ENCODE measurements at regions not wholly inside any gene's neighbourhood (a gene's known extent, or its start where the extent isn't known, plus 50 kb on each side); places are given as distances from the start of the nearest gene placed in this dataset.

GRCh38 chrX:68932611-68933010 lies 103.8 kb downstream of the EFNB1 start:
- DNase-seq (peak in 1 of 2 donors; percentile 65), ATAC-seq (peak; percentile 68 to 82 (median 74))
- H3K27me3 ChIP-seq (ENCODE audit: insufficient read depth in 3 of 3, low read length in 2 of 3): peaks cover 0 to 4% (median 0%) of the 10 kb centered on the region in 3 donors
- TF ChIP-seq, protein P1, sequence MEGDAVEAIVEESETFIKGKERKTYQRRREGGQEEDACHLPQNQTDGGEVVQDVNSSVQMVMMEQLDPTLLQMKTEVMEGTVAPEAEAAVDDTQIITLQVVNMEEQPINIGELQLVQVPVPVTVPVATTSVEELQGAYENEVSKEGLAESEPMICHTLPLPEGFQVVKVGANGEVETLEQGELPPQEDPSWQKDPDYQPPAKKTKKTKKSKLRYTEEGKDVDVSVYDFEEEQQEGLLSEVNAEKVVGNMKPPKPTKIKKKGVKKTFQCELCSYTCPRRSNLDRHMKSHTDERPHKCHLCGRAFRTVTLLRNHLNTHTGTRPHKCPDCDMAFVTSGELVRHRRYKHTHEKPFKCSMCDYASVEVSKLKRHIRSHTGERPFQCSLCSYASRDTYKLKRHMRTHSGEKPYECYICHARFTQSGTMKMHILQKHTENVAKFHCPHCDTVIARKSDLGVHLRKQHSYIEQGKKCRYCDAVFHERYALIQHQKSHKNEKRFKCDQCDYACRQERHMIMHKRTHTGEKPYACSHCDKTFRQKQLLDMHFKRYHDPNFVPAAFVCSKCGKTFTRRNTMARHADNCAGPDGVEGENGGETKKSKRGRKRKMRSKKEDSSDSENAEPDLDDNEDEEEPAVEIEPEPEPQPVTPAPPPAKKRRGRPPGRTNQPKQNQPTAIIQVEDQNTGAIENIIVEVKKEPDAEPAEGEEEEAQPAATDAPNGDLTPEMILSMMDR (IDR thresholded peaks at IDR 0.05): no peak
- intact Hi-C loops (cut with DNase I): loop anchor here in 1 of 2 donors (10.0 kb wide), 1 partner anchor 98 kb away; no protein-coding TSS in a partner anchor
- 16 to 31% (median 19%) methylated on average over 4 of the region's 4 CpGs for WGBS, 3 donors
- peak overlapping the region; percentile 18 for H3K27ac ChIP-seq
- no peaks in the 10 kb centered on the region for H3K9me3 ChIP-seq
- H3K4me3 ChIP-seq: no peak overlapping the region
- no peaks in the 10 kb centered on the region for H3K36me3 ChIP-seq (ENCODE audit: insufficient read depth in 1 of 2, low read depth in 1 of 2)
- H3K4me1 ChIP-seq: peaks cover 4% of the 10 kb centered on the region

- no peaks in the 10 kb centered on the region for H3K36me3 ChIP-seq (ENCODE audit: insufficient read depth in 1 of 2, low read depth in 1 of 2)
- H3K27me3 ChIP-seq (ENCODE audit: insufficient read depth in 3 of 3, low read length in 2 of 3): no peaks in the 10 kb centered on the region
- intact Hi-C loops (cut with DNase I): loop anchor here in 1 of 2 donors (10.0 kb wide), 1 partner anchor 97 kb away; no protein-coding TSS in a partner anchor
- peak in 1 of 4 donors; percentile 25 for ATAC-seq
- peaks cover 2% of the 10 kb centered on the region for H3K4me1 ChIP-seq
- DNase-seq: no peak
- TF ChIP-seq, protein P1 (IDR thresholded peaks at IDR 0.05): no peak
- 65 to 72% (median 70%) methylated on average over 4 of the region's 4 CpGs for WGBS, 3 donors
- H3K4me3 ChIP-seq: no peak overlapping the region
- H3K27ac ChIP-seq: no peak overlapping the region
- no peaks in the 10 kb centered on the region for H3K9me3 ChIP-seq
Measured at GRCh38 chrX:68931345-68931744, 102.5 kb downstream of the EFNB1 start.

DNA sequence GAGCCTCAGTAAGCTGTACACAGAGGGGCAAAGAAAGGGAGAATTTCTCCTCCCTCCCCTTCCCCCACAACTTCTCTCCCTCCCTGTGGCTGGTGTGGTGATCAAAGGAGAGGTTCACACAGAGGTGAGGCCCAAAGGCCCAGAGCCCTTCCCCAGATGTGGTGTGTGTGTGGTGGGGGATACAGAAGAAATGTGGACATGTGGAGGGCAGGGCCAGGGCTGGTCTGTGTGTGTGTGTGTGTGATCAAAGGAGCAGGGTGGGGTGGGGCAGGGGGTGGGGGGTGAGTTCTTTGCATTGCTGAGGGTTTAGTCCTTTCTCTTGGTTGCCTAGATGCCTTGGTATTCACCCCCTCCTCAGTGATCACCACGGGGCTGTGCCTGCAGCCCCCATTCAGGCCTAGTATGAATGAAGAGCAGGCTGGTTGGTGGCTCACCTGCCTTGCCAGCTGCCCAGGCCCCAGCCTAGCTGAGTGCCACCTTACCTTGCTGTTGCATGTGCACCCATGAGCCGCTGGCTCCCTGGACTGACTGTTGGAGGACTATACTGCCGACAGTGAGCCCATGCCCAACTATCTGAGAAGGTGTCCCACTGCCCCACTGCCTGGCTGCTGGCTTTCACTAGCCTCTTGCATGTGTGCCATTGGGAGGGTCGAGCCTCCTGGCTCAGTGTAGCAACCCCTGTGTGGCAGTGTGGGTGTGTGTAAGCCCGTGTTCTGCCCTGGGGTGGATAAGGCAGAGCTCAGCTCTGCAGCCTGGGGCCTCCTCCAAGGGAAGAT lies 101.9 kb downstream of the EFNB1 start:
- H3K36me3 ChIP-seq (ENCODE audit: insufficient read depth in 1 of 2, low read depth in 1 of 2): no peaks in the 10 kb centered on the region
- 65 to 85% (median 70%) methylated on average over 3 to 5 of the region's 5 CpGs for WGBS, 3 donors
- ATAC-seq (no peak), DNase-seq (no peak)
- H3K27me3 ChIP-seq (ENCODE audit: insufficient read depth in 3 of 3, low read length in 2 of 3): peaks cover 0 to 3% (median 0%) of the 10 kb centered on the region in 3 donors
- intact Hi-C loops (cut with DNase I): loop anchor here in 1 of 2 donors (10.0 kb wide), 1 partner anchor 96 kb away; no protein-coding TSS in a partner anchor
- no peaks in the 10 kb centered on the region for H3K9me3 ChIP-seq
- TF ChIP-seq, protein P1 (IDR thresholded peaks at IDR 0.05): no peak
- H3K27ac ChIP-seq: no peak overlapping the region
- H3K4me3 ChIP-seq: no peak overlapping the region
- H3K4me1 ChIP-seq: no peaks in the 10 kb centered on the region

- ATAC-seq (peak; percentile 84 to 87 (median 85)), DNase-seq (peak; percentile 52 to 69)
- Histone ChIP-seq H3K9me3 (no peaks in the 10 kb centered on the region), H3K4me1 (no peaks in the 10 kb centered on the region), H3K27me3 (ENCODE audit: insufficient read depth in 3 of 3, low read length in 2 of 3) (peaks cover 0 to 7% (median 0%) of the 10 kb centered on the region in 3 donors), H3K27ac (peak overlapping the region; percentile 61), H3K36me3 (ENCODE audit: insufficient read depth in 1 of 2, low read depth in 1 of 2) (no peaks in the 10 kb centered on the region), H3K4me3 (no peak overlapping the region)
- TF ChIP-seq, protein P1 (IDR thresholded peaks at IDR 0.05): no peak
- WGBS, 3 donors: 62 to 79% (median 63%) methylated on average over 8 to 9 of the region's 9 CpGs
- intact Hi-C loops (cut with DNase I): loop anchor here (5.0 to 10.0 kb wide), 2 partner anchors 95 to 97 kb away; no protein-coding TSS in a partner anchor
Measured at GRCh38 chrX:68929332-68930150, 100.7 kb downstream of the EFNB1 start.

Measured in psoas muscle (tissue), 7 donors.